Activated CD4-positive, alpha-beta T cell treated with anti-CD3 and anti-CD28 coated beads for 4 hours (primary cell): ENCODE measurements at regions not wholly inside any gene's neighbourhood (a gene's known extent, or its start where the extent isn't known, plus 50 kb on each side); places are given as distances from the start of the nearest gene placed in this dataset.

Source experiments
- DNase-seq, 2 donors: peaks; one replicate each; pipeline ENCODE4 v3.0.0-alpha.2; 2020

DNA sequence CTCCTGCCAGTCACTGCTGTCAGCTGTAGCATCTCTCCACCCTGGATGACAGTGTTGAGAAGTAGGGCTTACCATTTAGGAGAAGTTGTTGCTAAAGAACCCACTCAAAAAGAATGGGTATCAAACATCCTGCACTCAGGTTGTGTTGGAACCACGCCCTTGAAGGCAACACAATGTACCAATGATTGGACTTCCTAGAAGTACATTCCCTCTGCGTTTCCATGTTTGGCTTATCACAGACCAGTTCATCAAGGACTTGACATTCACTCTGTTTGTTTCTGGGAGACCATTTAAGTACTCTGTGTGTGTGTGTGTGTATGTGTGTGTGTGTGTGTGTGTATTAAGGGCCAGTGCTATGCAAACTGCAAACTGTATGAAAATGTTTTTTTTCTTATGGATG, 200.6 kb upstream of the GATB start:
- DNase-seq, result no peak

DNA sequence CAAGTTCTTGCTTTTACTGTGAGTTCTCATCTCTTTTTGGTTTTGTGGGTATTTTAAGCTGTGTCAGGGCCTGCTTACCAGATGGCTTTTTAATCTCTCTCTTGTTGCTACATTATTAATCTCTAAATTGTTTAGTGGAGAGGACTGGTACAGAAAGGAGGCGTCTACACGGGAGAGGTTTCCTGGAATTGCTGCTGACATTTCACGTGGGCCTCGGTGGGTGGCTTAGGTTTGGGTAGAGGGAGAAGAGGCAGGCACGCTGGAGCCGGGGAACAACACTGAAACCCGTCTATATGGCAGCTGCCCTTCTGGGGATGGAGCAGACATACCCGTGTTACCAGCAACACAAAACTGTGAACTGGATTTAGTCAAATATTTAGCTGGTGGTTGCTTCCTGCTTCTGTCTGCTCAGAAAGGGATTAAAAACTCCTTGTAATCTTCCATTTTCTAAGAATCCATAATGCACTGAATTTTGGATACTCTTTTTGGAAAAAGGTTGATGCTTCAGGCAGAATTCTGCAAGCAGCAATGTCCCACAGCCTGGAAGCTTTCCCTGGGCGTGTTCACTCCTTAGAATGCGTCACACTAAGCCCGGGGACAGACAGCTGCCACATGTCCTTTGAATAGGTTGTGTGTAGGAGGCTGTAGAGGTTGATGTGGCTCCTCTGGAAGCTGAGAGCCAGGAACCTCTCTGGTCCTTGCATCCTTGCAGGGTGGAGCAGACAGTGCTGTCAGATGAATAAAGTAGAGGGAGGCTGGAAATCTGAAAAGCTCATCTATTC, 199.8 kb upstream of the GATB start:
- no peak for DNase-seq

DNA sequence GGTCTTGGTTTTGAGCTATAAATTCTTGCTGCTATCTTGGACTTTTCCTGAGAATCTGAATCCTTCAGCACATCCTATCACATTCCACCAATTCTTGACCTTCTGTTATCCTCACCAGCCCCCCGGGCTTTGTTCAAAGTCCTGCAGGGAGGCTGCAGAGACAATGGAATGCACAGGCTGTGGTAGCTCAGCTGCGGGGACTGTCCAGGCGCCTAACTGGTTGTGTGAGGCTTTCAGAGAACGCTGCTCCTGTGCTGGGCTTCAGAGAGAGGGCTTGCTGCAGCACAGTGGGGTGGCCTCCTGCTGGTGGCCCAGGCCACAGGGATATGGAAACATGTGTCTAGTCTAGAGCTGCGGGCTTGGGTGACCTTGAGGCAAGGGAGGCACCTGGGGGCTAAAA, 196.3 kb upstream of the GATB start:
- DNase-seq, result no peak

DNA sequence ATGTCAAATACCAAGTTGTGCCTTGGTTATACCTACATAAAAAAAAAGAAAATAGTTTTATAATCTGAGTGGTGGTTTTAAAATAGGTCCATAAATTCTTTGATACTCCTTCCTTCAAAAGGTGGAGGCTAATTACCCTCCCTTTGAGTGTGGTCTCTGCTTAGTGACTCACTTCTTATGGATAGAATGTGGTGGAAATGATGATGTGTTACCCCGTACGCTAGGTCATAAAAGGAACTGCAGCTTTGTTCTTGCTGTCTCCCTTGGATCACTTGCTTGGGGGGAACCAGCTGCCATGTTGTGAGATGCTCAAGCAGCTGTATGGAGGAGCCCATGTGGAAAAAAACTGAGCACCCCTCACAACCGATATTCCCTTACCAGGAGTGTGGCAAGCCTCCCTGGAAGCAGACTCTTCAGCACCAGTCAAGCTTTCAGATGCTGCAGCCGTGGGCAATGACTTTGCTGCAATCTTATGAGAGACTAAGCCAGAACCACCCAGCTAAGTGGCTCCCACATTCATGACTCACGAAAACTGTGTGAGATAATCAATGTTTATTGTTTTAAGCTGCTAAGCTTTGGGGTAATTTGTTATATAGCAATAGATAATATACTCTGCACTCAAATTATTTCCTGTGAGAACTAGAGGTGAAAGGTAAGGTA, 195.0 kb upstream of the GATB start:
- DNase-seq, result no peak

DNA sequence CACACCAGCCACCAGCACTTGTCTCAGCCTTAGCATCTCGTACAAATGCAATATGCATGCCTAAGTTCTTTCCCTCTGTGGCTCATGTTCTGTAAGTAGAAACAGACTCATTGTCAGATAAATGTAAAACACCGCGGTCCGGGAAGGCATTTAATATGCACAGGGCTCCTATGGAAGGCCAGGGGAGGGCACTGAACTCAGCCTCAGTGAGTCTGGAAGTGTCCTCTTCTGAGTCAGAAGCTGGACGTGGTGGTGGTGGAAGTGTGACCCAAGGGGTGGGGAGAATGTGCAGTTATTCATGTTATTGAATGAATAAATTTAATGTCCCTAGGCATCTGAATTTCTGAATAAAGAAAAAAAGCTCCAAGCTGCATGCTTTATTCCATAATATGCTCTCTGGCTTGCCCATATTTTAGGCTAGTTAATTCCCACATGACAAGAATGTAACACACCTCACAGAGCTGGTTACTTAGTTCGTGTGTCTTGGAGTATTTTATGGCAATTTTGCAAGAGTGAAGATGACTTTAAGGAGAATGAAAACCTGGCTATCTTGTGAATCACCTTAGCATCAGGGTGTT, 193.1 kb upstream of the GATB start:
- no peak for DNase-seq

DNA sequence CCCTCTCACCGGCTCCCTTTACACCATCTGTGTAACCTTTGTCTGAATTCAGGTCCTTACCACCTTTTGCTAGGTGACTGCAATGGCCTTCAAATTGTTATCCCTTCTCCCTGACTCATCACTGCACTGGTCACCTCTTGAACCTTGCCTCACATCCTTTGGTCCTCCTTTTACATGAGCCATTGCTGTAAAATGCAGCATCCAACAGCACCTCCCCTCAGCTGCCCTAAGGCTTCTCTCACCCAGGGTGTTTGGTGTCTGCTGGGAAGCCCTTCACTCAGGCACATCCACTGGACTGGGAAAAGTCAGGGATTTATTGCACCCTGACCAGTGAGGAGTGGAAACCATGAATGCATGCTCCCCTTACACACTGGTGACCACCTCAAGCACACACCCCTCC, 192.5 kb upstream of the GATB start:
- no peak for DNase-seq

DNA sequence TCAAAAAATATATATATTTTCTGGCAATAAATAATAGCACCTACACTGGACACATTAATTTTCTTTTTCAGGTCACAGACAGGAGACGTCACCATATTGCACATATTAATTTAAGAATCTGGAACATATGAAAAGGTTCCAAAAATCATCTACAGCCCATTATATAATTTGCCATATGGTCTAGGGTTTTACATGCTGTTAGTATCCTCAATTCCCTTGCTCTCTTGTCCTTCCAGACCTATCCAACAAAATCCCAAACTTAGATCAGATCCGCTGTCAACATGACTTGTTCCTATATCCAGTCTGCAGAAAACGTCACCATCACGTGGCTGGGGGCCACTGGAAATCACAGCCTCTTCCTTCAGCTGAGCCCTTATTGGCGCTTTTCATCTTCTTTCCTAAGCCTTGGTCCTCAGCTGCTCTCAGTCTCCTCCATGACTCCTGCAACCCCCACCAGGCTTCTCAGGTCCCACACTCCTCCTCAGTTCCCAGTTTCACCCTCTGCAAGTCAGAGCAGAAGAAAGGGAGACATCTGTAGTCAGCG, 192.0 kb upstream of the GATB start:
- no peak for DNase-seq

DNA sequence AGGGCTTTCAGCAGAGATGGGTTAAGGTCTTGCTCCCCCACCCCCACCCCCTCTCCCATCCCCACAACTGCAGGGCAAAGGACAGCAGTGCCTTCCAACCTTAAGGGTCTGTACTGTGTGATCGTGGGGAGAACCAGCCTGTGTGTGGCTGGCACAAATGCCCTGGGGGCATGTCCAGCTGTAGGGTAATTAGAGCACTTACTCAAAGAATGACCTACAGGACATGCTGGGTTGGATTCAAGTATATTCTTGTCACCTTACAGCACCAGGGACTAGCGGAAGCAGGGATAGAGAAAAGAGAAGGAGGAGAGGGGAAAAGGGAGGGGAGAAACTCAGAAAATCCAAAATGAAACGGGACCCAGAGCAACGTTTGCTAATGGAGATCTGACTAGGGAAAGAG, 191.3 kb upstream of the GATB start:
- no peak for DNase-seq

DNA sequence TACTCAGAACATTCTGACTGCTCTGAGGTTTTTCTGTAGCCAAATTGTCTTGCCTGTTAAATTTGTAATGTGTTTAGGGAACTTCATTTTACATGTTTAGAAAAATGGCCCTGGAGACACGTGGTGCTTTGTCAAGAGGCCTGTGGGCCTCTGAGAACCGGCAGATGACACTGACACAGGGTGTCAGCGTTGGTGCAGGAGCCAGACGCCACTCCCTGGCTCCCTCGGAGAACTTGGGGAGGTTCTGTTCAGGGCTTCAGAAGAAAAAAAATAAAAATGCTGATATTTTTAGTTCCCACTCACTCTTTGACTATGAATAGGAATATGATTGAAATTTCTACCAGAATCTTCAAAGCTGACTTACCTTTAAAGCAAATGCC, 190.9 kb upstream of the GATB start:
- no peak for DNase-seq

DNA sequence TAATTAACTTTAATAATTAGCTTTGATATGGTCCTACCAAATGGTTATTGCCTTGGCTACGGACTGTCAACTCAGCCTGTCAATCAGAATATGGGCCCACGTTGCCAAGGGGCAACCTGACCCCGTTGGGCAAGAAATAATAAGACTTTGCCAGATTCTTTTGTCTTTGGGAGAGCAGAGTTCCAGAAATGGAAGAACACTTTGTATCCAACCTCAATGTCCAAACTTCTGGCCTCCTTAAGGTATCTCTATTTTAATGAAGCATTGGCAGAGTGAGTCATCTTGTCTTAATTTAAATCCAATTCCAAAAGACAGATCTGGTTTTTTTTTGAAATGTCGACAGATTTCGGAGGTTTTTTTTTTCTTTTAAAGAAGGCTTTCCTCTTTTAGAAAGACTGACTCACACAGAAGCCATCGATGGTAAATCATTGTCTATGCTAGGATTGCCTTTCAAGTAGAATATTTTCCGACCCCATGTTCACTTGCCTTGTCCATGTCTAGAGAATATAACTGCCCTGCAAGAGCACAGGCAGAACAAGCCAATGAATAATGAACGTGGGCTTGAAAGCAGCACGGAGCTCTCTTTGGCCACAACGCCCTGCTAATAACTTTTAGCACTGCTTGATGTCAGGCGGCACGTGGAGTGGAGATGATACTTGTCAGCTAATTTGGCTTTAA, 190.3 kb upstream of the GATB start:
- no peak for DNase-seq

DNA sequence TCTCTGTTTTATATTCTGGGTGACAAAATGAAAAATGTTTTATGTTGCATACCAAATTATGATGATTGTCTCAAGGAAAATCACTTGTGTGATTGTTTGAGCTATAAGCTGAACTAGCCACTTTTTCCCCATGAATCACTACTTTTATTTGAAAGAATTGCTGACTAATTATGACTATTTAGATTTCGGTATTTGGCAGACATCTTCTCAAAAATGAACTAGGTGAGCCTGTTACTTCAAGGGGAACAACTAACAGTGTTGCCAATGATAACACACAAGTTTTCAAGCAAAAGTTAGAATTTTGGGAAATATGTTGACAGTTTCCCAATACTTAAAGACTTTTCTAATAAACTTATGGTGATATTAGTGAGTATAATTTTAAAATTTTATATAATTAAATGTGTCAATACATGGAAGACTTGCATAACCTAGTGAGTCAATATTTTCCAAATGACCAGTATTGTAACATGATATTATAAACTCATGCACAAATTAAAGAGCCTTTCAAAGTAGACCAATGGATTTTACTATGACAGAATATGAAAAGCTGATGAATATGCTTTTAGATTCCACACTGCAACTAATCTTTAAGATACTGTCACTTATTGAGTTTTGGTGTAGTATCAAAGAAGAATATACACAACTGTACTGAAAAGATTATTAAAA, 187.7 kb upstream of the GATB start:
- no peak for DNase-seq

DNA sequence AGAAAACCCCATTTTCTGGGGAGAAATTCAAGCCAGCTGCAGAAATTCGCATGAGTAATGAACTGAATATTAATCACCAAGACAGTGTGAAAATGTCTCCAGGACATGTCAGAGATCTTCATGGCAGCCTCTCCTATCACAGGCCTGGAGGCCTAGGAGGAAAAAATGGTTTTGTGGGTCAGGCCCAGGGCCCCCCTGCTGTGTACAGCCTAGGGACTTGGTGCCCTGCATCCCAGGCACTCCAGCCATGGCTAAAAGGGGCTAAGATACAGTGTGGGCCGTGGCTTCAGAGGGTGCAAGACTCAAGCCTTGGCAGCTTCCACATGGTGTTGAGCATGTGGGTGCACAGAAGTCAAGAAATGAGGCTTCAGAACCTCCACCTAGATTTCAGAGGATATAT, 185.9 kb upstream of the GATB start:
- no peak for DNase-seq

DNA sequence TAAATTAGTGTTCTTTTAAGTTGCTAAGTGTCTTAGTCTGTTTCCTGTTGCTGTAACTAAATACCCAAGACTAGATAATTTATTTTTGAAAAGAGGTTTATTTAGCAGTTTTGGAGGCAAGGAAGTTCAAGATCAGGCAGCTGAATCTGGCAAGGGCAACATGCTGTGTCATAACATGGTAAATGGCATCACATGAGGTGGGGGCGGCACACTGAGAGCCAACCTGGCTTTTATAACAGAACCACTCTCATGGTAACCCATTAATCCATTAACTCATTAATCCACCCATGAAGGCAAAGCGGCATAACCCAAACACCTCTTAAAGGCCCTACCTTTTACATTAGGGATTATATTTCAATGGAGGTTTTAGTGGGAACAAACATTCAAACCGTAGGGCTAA, 182.2 kb upstream of the GATB start:
- no peak for DNase-seq

DNA sequence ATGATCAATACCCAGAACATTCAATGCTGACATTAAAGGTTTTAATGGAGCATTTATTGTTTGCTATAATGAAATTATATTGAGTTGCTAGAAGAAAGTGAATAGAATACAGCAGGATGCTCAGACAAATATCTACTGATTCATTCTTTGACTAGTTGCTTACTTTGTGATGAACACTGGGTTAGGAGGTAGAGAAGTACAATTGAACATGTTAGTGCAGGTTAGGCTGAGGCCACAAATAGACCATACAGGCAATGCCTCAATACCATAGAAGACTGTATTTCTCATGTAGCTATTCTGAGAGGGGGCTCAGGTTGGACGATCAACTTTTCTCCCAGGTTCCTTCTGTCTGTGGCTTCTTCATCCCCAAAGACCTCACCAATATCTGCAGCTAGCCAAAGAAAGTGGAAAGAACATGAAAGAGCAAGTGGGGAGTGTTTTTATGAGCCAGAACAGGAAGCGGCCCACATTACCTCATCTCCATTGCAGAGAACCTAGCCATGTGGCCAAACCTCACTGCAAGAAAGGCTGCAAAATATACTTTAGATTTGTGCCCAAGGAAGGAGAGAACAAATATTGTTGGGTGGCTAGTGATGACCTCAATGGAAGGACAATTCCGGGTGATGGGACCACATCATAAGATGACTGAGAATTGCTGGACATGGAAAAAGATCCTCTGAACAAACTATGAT, 180.3 kb upstream of the GATB start:
- DNase-seq, result no peak

DNA sequence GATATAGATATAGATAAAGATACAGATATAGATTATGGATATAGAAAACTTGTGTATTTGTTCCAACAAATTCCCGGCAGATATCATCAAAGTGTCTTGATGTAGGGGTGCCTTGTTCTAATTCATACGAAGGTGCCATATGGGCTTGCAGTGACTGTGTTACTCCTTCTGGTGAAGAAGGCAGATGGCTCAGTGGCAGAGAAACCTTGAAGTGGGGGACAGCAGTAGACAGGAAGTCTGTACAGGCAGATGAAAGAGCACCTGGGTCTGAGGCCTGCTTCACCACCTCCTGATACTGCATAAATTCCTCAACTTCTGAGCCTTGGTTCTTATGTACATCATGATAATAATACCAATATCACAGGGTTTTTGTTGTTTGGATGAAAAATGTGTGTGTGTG, 179.5 kb upstream of the GATB start:
- no peak for DNase-seq

DNA sequence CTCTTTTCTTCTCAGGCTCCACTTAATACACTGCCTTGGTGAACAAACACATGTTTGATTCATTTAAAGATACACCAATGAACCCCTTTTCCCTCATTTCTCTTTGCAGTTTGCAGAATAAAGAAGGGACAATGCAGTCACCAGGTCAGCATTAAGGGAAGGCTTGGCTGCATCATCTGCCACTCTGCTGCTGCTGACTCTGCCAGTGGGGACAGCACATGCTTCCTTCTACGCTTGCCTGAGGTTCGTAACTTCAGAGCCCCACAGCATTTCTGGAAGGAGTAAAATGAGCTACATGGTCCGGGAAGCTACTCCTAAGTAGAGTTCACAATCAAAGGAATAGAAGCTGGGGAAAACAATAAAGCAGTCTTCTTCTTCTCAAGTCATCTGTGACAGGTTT, 178.9 kb upstream of the GATB start:
- DNase-seq, result no peak

DNA sequence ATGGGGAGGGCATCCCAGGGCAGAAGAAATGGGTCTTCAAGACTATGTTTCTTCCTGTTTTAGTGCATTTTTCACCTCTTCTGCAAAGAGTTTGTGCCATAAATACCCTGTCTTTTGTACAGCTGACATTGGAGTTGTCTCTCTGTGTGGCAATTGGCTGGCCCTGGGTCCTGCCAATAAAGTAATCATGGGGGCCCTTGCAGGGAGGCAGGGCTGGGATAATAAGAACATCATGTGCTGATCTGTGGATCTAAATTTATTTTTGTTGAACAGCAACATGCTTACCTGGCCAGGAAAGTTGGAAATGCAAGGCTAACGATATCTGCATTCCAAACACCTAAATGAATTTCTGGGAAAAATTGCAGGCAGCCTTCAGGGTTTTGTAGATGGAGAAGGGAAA, 174.6 kb upstream of the GATB start:
- no peak for DNase-seq

DNA sequence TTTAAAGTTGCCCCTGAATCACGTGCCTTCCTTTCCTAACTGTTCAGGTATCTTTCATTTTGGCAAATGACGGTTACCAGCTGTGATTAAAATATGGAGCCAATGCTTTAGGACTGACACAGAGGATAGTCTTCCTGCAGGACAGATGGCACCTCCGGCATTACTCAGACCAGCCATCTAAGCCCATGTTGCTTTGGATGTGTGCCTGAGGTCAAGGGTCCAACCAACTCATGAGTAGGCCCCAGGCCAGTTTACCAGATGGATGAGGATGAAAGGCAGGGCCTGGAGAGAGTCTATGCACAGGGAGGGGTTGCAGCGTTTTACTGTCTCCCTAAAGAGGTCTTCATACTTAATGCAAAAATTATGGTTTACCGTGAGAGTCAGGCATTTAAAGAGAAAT, 174.0 kb upstream of the GATB start:
- no peak for DNase-seq

DNA sequence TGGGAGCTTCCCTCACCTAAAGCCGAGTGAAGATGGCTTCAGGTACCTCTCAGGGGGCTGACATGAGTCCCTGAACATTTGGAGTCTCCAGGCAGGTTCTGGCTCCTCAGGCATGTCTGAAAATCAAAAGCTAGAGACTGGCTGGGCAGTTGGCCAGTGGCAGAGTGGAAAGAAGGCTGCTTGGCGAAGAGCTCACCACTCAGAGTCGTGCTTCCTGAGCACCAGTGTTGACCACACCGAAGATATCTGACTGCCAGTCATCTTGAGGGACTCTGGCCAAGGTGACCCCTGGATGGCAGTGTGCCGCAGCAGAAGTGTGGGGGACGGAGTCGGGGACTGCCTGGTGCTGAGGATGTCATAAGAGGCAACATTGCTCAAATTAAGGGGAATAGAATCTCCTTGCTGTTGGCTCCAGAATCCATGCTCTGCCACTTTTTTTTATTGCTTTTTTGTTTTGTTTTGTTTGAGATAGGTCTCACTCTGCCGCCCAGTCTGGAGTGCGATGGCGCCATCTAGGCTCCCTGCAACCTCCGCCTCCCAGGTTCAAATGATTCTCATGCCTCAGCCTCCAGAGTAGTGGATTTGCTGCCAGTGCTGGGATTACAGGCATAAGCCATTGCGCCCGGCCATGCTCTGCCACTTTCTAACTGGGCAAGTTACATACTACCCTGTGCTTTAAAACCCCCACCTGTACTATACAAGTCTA, 172.5 kb upstream of the GATB start:
- DNase-seq, result no peak

DNA sequence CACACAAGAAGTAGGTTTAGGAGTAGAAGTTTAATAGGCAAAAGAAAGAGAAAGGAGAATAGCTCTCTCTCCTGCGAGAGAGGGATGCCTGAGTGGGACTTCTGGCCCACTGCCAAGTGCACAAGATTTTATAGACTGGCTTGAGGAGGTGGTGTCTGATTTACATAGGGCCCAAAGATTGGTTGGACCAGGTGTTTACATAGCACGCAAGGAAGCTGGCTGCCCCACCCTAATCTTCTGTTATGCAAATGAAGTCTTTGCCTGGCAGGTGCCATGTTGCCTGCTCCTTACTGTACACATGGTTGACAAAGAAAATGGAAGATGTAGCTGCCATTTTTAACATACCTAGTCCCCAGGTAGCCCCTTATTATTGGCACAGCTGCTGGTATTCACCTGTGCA, 170.8 kb upstream of the GATB start:
- DNase-seq, result no peak

DNA sequence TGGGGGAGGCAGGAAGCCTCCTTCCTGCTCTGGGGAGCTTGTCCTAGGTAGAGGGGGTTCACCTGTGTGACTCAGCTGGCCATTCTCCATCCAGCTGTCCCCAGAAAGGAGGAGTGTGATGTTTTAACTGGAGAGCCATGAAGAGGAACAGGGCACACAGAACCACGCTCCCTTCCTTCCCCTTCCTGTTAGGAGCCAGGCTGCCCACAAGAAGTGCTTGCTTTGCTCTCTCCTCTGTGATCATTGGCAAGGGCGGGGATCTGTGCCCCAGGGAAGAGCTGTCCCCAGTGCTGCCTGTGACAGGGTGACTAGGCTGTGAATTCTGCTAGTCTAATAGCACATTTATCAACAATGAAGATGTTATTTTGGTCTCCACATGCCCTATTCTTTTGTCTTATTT, 169.6 kb upstream of the GATB start:
- DNase-seq, result no peak

DNA sequence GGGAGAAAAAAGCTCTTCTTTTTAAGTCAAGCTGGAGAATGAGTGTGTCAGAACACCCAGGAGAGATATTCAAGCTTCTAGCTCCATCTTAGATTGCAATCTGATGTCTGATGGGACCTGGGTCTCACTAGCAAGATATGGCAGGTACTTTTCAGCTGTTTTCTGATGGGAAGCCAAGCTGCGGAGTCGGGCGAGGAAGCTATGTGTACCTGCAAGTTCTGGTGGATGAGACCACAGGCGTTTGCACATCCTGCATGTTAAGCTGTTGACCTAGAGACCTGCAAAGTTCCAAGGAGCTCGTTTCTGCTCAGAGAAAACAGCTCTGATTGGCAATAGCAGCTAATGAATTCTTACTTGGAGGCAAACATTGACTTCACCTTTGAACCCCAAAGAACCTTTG, 167.3 kb upstream of the GATB start:
- no peak for DNase-seq
